CD4-positive, alpha-beta memory T cell (primary cell): ENCODE measurements at regions not wholly inside any gene's neighbourhood (a gene's known extent, or its start where the extent isn't known, plus 50 kb on each side); places are given as distances from the start of the nearest gene placed in this dataset.

Experiments used
- CTCF ChIA-PET: fragments of 350-600 bp; sonication (Branson Sonifier 250); formaldehyde crosslinking; loops from one replicate; lab custom pipeline; 2021; ENCODE audit warnings: inconsistent platforms; ENCODE audit not compliant: partially characterized antibody; lab: Charles Lee
- POLR2A ChIA-PET: fragments of 350-600 bp; sonication (Branson Sonifier 250); formaldehyde crosslinking; loops from one replicate; lab custom pipeline; 2021; ENCODE audit not compliant: partially characterized antibody; lab: Charles Lee
- DNase-seq, 5 donors: peaks; one replicate each; pipeline versions ENCODE4 v3.0.0 to v3.0.0-alpha.2; 2020 to 2022; ENCODE audit warnings: mixed read lengths in 1 of 5
- H3K27ac ChIP-seq: one replicate; pipeline ENCODE4 v1.7.0; 2013; ENCODE audit warnings: low read depth, low read length
- H3K27me3 ChIP-seq: 2 replicates; pipeline ENCODE4 v1.7.0; 2013; ENCODE audit warnings: mild to moderate bottlenecking, low read length, moderate library complexity; ENCODE audit not compliant: insufficient read depth
- H3K36me3 ChIP-seq: 2 replicates; pipeline ENCODE4 v1.7.0; 2013; ENCODE audit warnings: mild to moderate bottlenecking, low read length, moderate library complexity; ENCODE audit not compliant: insufficient read depth
- H3K4me1 ChIP-seq: 2 replicates; pipeline ENCODE4 v1.7.0; 2013; ENCODE audit warnings: mild to moderate bottlenecking, low read length, moderate library complexity; ENCODE audit not compliant: insufficient read depth
- H3K4me3 ChIP-seq, 2 donors: one replicate each; pipeline ENCODE4 v1.7.0; 2013; ENCODE audit warnings: low read length in 2 of 2, mild to moderate bottlenecking in 1 of 2
- H3K9me3 ChIP-seq, 2 donors: one replicate each; pipeline ENCODE4 v1.7.0; 2013; ENCODE audit warnings: low read length in 2 of 2, control low read depth in 1 of 2; ENCODE audit not compliant: control insufficient read depth in 1 of 2
- H3K27ac Mint-ChIP-seq, 7 donors: one replicate each; pipeline ENCODE4 v1.8.0; 2020 to 2021; ENCODE audit warnings: mixed read lengths in 7 of 7, mild to moderate bottlenecking in 6 of 7, inconsistent platforms in 3 of 7, moderate library complexity in 3 of 7
- H3K27me3 Mint-ChIP-seq, 2 donors: one replicate each; pipeline ENCODE4 v1.8.0; 2020 to 2021; ENCODE audit warnings: mixed read lengths in 2 of 2
- H3K36me3 Mint-ChIP-seq, 2 donors: one replicate each; pipeline ENCODE4 v1.8.0; 2020 to 2021; ENCODE audit warnings: mixed read lengths in 2 of 2, inconsistent platforms in 1 of 2, mild to moderate bottlenecking in 1 of 2
- H3K4me1 Mint-ChIP-seq, 4 donors: one replicate each; pipeline ENCODE4 v1.8.0; 2020 to 2021; ENCODE audit warnings: mixed read lengths in 4 of 4, mild to moderate bottlenecking in 1 of 4
- H3K4me3 Mint-ChIP-seq, 8 donors: one replicate each; pipeline ENCODE4 v1.8.0; 2020 to 2021; ENCODE audit warnings: mixed read lengths in 8 of 8, mild to moderate bottlenecking in 7 of 8, moderate library complexity in 6 of 8, inconsistent platforms in 3 of 8
- H3K9me3 Mint-ChIP-seq, 8 donors: one replicate each; pipeline ENCODE4 v1.8.0; 2020 to 2021; ENCODE audit warnings: mixed read lengths in 8 of 8, mild to moderate bottlenecking in 5 of 8, inconsistent platforms in 3 of 8, moderate library complexity in 1 of 8
- intact Hi-C: fragments of 100-400 bp; cut with micrococcal nuclease; formaldehyde crosslinking; loops from one replicate; pipeline ENCODE4 v1.15.1; 2023

GRCh38 chr2:120570546-120570945 is 165.1 kb upstream of the GLI2 start:
- no peak overlapping the region for H3K27ac Mint-ChIP-seq
- H3K27ac ChIP-seq, result no peak overlapping the region
- CTCF ChIA-PET, result no interaction called here

DNA sequence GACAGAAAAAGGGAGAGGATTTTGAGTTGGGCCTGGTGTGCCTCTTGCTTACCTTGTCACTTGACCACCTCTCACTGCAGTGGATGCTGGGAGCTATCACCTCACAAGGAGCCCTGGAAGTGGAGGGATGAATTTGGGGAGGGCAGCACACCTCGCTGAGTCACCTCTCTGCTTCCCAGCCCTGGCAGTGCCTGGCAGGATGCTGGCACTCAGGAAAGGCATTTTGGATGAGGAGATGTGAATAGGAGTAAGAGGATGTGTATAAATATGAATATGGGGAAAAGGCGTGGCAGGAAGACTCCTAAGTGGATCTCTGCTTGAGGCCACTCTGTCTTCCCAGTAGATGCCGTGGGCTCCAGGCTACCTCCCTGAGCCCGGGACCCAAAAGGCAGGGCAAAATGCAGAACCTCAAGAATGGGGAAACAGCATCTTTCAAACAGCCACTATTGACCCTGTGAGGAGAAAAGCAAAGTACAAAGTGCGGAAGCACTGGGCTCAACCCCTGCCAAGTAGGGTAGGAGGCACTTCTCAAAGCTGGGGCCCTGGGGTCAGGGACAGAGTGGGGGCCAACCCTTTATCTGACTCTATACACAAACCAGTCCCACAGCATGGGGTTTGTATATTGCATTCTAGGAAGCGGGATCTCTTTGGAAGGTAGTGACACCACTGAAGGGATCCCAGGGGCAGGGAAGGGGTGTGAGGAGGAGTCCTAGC is 164.5 kb upstream of the GLI2 start:
- DNase-seq, result no peak
- ChIA-PET CTCF (no interaction called here), POLR2A (no interaction called here)
- Histone ChIP-seq H3K27ac (no peak overlapping the region), H3K4me1 (no peaks in the 10 kb centered on the region), H3K27me3 (peaks cover 4% of the 10 kb centered on the region), H3K9me3 (no peaks in the 10 kb centered on the region), H3K36me3 (no peaks in the 10 kb centered on the region), H3K4me3 (no peak overlapping the region)
- no peak overlapping the region for H3K27ac Mint-ChIP-seq
- H3K36me3 Mint-ChIP-seq, result no peaks in the 10 kb centered on the region
- H3K4me1 Mint-ChIP-seq, result no peaks in the 10 kb centered on the region
- intact Hi-C loops, result no loop called here
- no peaks in the 10 kb centered on the region for H3K9me3 Mint-ChIP-seq
- no peak overlapping the region for H3K4me3 Mint-ChIP-seq
- H3K27me3 Mint-ChIP-seq, result peaks cover 7 to 12% of the 10 kb centered on the region in 2 donors

More at GRCh38 chr2:120570546-120570945, 165.1 kb upstream of the GLI2 start:
- intact Hi-C loops, result no loop called here
- Histone ChIP-seq H3K4me1 (no peaks in the 10 kb centered on the region), H3K27me3 (peaks cover 3% of the 10 kb centered on the region), H3K9me3 (no peaks in the 10 kb centered on the region), H3K36me3 (no peaks in the 10 kb centered on the region), H3K4me3 (no peak overlapping the region)
- Mint-ChIP-seq H3K9me3 (no peaks in the 10 kb centered on the region), H3K4me1 (no peaks in the 10 kb centered on the region), H3K36me3 (no peaks in the 10 kb centered on the region), H3K4me3 (no peak overlapping the region), H3K27me3 (peaks cover 6 to 8% of the 10 kb centered on the region in 2 donors)
- POLR2A ChIA-PET, result no interaction called here
- DNase-seq, result no peak

- Mint-ChIP-seq H3K9me3 (no peaks in the 10 kb centered on the region), H3K27me3 (peaks cover 10 to 12% of the 10 kb centered on the region in 2 donors), H3K27ac (no peak overlapping the region), H3K4me3 (no peak overlapping the region), H3K36me3 (no peaks in the 10 kb centered on the region), H3K4me1 (no peaks in the 10 kb centered on the region)
- peaks cover 4% of the 10 kb centered on the region for H3K27me3 ChIP-seq
- no peaks in the 10 kb centered on the region for H3K4me1 ChIP-seq
- no peak overlapping the region for H3K4me3 ChIP-seq
- ChIA-PET POLR2A (no interaction called here), CTCF (no interaction called here)
- H3K9me3 ChIP-seq, result no peaks in the 10 kb centered on the region
- no peak overlapping the region for H3K27ac ChIP-seq
- H3K36me3 ChIP-seq, result no peaks in the 10 kb centered on the region
- intact Hi-C loops, result no loop called here
- no peak for DNase-seq
These were observed 163.4 kb upstream of the GLI2 start for GRCh38 chr2:120572226-120572625.

DNA sequence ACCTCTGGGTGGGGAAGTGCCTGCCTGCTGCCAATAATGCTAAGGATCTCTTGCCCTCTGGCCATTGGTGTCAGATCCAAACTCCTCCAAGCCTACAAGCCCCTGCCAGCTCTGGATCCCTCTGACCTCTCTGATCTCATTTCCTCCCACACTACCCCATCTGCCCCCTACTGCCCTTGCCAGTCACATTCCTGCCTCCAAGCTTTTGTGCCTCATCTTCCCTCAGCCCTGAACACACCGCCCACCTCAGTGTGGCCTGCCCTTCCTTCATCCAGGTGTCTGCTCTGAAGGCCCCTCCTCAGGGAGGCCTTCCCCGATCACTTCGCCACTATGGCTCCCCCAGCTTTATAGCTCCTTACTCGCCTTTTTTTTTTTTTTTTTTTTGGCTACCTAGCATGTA is 161.0 kb upstream of the GLI2 start:
- no peak overlapping the region for H3K4me3 ChIP-seq
- no peaks in the 10 kb centered on the region for H3K9me3 ChIP-seq
- Mint-ChIP-seq H3K27ac (peak overlapping the region in 1 of 7 donors; percentile 37), H3K36me3 (no peaks in the 10 kb centered on the region), H3K4me1 (no peaks in the 10 kb centered on the region), H3K4me3 (no peak overlapping the region), H3K27me3 (peaks cover 12 to 13% of the 10 kb centered on the region in 2 donors), H3K9me3 (peaks cover 0 to 2% (median 0%) of the 10 kb centered on the region in 8 donors)
- ChIA-PET CTCF (no interaction called here), POLR2A (no interaction called here)
- peaks cover 4% of the 10 kb centered on the region for H3K27me3 ChIP-seq
- no peak for DNase-seq
- intact Hi-C loops, result no loop called here
- no peak overlapping the region for H3K27ac ChIP-seq
- no peaks in the 10 kb centered on the region for H3K36me3 ChIP-seq
- H3K4me1 ChIP-seq, result no peaks in the 10 kb centered on the region

DNA sequence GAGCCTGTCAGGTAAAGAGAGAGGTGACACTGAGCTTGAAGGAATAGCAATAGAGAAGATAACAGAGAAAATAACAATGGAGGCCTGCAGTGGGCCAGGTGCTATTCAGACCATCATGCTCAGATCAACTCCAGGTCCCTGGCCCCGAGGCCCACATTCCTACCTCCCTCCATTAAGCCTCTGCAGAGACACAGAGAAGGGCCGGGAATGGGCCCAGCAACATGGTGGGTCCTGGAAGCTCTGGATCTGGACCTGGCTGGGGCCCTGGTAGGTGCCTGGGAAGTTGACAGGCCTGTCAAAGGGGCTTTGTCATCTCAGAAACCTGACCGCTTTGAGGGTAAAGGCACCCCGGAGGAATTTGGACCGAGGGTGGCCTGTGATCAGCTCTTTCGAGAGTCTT is 159.7 kb upstream of the GLI2 start:
- peaks cover 12 to 13% of the 10 kb centered on the region in 2 donors for H3K27me3 Mint-ChIP-seq
- no peak overlapping the region for H3K4me3 Mint-ChIP-seq
- H3K9me3 ChIP-seq, result no peaks in the 10 kb centered on the region
- ChIA-PET POLR2A (no interaction called here), CTCF (no interaction called here)
- H3K36me3 ChIP-seq, result no peaks in the 10 kb centered on the region
- H3K9me3 Mint-ChIP-seq, result peaks cover 0 to 2% (median 0%) of the 10 kb centered on the region in 8 donors
- no peak for DNase-seq
- intact Hi-C loops, result no loop called here
- no peak overlapping the region for H3K27ac ChIP-seq
- no peak overlapping the region for H3K27ac Mint-ChIP-seq
- no peaks in the 10 kb centered on the region for H3K4me1 ChIP-seq
- no peaks in the 10 kb centered on the region for H3K4me1 Mint-ChIP-seq
- no peaks in the 10 kb centered on the region for H3K36me3 Mint-ChIP-seq
- H3K4me3 ChIP-seq, result no peak overlapping the region
- H3K27me3 ChIP-seq, result peaks cover 4% of the 10 kb centered on the region

DNA sequence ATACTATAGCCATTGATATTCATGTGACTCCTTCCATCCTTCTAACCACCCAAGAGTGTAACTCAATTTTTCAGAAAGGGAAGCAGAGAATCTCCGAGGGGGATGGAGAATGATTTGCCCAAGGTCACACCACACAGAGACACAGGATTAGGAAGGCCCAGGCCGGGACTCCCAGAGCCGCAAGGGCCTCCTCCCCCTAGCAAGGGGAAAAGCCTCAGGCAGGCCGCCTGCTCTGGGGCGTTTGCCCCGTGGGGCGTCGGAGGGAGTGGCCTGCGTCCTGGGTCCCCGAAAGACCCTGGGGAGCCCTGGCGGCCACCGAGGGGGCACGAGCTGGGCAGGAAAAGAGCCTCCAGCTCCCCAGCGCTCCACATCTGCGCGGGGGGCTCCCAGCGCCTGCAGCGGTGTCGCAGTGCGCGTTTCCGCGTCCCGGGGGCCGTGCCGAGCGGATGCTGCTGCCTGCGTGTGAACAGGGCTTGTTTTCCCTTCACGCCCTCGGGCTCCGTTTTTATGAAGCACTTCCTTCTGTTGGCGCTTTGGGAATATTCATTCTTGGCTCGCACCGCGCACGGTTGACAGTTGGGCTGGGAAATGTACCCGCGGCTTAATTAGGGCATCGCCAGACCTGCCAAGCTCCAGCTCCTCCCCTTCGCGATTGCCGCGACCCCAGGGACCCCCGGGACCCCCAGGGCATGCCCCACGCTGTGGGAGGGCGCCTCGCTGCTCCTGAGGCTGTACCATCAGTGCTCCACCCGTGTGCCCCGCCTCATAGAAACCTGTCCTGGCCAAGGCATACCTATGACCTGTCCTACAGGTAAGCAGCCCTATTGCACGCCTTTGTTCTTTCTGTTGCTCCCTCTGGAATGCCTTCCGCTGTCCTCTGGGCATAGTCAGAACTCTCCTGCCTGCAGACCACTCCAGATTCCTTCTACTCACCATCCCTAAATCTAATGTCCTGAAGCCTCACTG is 158.9 kb upstream of the GLI2 start:
- peaks cover 0 to 2% (median 0%) of the 10 kb centered on the region in 8 donors for H3K9me3 Mint-ChIP-seq
- H3K27ac ChIP-seq, result no peak overlapping the region
- ChIA-PET CTCF (no interaction called here), POLR2A (no interaction called here)
- H3K27ac Mint-ChIP-seq, result no peak overlapping the region
- DNase-seq, result no peak
- no peaks in the 10 kb centered on the region for H3K4me1 Mint-ChIP-seq
- H3K27me3 Mint-ChIP-seq, result peaks cover 12 to 13% of the 10 kb centered on the region in 2 donors
- no peaks in the 10 kb centered on the region for H3K9me3 ChIP-seq
- H3K4me3 ChIP-seq, result no peak overlapping the region
- no peaks in the 10 kb centered on the region for H3K36me3 ChIP-seq
- no peak overlapping the region for H3K4me3 Mint-ChIP-seq
- peaks cover 4% of the 10 kb centered on the region for H3K27me3 ChIP-seq
- H3K4me1 ChIP-seq, result no peaks in the 10 kb centered on the region
- H3K36me3 Mint-ChIP-seq, result no peaks in the 10 kb centered on the region
- intact Hi-C loops, result no loop called here

DNA sequence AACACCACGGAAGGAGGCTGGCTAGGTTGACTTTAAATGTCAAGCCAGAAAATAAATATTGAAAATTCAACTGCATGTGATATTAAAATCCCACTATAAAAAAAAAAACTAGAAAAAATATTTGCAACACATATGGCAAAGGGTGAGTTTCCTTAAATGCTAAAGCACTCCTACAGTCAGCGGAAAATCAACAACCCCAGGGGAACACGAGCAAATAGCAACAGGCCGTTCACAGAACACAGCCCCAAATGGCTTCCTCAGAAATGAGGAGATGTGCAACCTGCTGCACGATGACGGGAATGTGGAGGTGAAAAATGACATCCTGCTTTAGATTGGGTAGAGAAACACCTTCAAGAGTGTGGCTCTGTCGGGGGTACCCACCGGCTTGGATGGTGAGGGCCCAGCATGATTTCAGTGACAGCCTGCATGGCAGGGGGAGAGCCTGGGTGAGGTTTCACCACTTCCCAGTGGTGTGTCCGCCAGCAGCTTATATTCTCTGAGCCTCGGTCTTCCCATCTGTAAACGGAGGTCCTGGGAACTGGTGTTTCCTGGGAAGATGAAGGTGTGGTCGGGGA is 157.9 kb upstream of the GLI2 start:
- Mint-ChIP-seq H3K36me3 (no peaks in the 10 kb centered on the region), H3K27me3 (peaks cover 13 to 14% of the 10 kb centered on the region in 2 donors), H3K4me3 (no peak overlapping the region), H3K27ac (no peak overlapping the region), H3K9me3 (peaks cover 0 to 2% (median 0%) of the 10 kb centered on the region in 8 donors), H3K4me1 (no peaks in the 10 kb centered on the region)
- no peaks in the 10 kb centered on the region for H3K36me3 ChIP-seq
- no peak for DNase-seq
- intact Hi-C loops, result no loop called here
- ChIA-PET POLR2A (no interaction called here), CTCF (no interaction called here)
- no peak overlapping the region for H3K27ac ChIP-seq
- no peaks in the 10 kb centered on the region for H3K4me1 ChIP-seq
- H3K4me3 ChIP-seq, result no peak overlapping the region
- peaks cover 4% of the 10 kb centered on the region for H3K27me3 ChIP-seq
- no peaks in the 10 kb centered on the region for H3K9me3 ChIP-seq
